Dedifferentiated amniotic fluid mesenchymal stem cell (primary cell): ENCODE measurements at regions not wholly inside any gene's neighbourhood (a gene's known extent, or its start where the extent isn't known, plus 50 kb on each side); places are given as distances from the start of the nearest gene placed in this dataset.
A peak's percentile ranks its signal among the peaks of the same experiment; 100 is the strongest.
"Not testable (repeated sequence)": the region's sequence is repeated elsewhere in the genome, so short reads cannot be mapped to it uniquely, and the experiment has no call there.

Experiments
- DNase-seq: peaks from one replicate; pipeline ENCODE4 v3.0.0-alpha.2; 2016; ENCODE audit errors: extremely low spot score

- no peak for DNase-seq
Measured at GRCh38 chr12:28771968-28772367, 377.1 kb upstream of the FAR2 start.

DNA sequence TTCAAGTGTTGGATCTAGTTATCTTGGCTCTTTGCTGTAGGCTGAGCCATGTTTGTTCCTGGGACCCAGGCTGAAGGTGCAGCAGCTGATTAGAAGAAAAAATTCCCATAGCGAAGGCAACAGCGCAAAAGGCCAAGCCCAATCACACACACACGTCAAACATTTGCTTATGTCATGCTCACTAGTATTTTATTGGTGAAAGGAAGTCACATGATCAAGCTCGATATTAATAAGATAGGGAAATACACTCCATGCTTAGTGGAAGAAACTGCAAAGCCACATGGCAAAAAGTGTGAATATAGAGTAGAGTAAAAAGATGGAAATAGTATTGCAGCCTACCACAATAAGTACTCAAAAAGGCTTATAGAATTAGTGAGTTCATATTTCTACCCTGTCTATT is 373.5 kb upstream of the FAR2 start:
- no peak for DNase-seq

DNA sequence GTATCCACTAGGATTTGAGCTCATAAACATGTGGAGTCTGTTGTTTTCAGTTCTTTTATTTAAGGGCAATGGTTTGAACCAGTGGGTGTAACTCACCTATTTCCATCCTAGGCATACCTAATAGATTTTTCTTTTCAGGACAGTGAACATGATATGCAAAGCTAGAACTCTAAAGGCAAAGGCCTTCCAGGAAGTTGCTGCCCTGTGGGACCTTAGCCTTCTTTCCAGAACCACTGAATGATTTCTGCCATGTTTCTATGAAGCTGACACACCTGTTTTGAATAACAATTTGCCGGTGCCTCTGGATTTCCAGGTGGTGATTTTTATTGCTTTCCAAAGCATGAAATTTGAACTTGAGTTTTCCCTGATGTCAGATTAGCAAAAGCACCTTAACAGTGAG is 372.9 kb upstream of the FAR2 start:
- no peak for DNase-seq

DNA sequence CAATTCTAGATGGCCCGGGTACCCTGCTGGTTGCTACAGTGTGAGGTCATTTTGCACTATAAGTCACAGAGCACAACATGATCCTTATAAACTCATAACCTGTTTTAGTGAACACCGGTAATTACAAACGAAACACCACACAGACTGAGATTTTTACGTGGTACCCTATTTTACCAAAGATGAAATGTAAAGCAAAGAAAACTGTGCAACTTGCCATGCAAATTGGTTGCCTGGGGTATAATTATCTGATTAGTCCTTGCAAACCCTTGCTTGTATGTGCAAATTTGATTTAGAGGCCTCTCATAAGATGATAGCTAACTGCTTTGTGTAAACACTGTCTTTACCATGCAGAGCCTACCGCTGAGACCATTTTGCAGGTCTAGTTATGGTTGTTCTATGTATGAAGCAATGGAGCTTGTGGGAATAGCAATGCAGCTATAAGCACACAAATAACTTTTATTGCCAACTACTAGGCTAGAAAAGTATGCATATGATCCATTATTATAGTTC is 372.1 kb upstream of the FAR2 start:
- no peak for DNase-seq

- no peak for DNase-seq
Measured at GRCh38 chr12:28777603-28778365, 371.3 kb upstream of the FAR2 start.

- DNase-seq, result no peak
Measured at GRCh38 chr12:28780096-28780495, 369.0 kb upstream of the FAR2 start.

DNA sequence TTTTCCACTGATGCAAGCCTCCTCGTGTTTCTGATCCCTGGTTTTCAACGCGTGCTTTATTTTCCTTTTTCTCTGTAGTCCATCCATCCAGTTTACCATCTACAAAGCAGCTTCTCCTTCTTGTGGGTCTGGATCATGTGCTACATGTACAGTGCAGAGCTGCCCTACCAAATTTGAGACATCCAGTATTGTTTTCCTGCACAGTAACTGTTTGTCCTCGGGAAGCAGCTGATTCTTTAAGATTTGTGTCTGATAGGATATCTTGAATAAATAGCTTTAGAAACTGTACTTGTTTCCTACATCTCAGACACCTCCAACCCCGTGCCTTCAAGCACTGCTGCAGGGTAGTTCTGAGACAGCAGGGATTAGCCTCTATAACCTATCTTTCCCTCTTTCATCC is 368.1 kb upstream of the FAR2 start:
- DNase-seq, result no peak

DNA sequence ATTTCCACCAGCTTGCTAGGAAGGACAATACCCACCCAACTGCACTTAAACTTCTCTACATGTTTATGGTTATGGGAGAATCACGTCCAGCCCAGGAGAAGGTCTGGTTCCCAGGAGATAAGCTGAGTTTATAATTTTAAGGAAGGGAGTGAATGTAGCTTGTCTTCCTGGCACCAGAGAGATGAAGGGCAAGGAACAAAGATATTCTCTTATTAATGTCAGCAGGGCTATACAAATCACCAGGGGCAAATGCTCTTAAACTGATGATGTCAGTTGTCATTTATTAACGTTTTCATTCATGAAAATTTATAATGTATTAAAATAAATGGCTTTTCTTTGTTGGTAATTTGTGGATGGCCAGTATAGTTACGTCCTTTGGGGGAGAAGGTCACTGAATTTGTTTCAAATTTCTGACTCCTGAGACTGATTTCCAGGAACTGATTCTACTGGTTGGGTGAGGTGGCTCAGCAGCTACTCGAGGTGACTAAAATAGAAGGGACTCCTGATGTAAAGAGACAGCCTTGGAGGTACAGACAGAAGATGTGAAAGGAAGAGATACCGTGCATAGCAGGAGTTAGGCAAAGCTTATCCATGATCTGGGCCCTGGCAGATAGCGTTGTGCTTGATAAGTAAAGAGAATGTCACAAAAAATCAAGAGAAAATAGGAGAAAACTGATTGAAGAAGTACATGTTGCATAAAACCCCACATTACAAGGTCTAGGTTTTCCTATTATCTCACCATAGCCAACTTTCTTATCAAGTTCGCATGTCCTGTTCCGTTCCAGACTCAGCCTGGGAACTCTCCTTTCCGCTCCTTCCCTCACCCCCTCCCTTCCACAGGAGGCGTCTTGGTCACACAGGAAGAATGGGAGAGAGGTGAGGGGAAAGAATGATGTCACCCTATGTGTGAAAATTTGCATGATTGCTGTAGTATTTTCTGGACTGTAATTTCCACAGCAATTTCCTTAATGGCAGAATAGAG is 367.1 kb upstream of the FAR2 start:
- DNase-seq, result no peak

DNA sequence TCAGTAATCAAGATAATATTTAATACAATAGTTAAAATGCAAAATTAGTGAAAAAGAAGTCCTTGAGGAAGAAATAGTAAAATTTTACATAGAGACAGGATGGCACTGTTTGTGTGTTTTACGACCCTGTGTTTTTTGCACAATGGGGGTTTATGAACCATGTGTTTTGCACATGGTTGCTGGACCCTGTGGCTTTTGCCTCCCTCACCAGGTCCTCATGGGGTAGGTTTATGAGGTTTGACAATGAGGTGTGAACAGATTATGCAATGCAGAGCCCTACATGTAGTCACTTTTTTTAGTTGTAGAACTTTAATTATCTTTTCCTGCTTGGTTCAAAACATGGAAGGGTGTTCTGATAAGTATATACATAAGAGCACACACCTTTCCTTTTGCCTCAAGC is 366.3 kb upstream of the FAR2 start:
- DNase-seq, result no peak

DNA sequence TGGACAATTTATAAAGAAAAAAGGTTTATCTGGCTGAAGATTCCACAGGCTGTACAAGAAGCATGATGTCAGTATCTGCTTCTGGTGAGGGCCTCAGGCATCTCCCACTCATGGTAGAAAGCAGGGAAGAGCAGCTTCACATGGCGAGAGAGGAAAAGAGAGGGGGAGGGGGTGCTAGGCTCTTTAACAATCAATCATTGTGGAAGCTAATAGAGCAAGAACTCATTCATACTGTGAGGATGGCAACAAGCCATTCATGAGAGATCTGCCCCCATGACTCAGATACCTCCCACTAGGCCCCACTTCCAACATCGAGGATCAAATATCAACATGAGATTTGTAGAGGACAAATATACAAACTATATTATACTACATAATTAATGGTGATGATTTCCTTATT is 361.9 kb upstream of the FAR2 start:
- no peak for DNase-seq

DNA sequence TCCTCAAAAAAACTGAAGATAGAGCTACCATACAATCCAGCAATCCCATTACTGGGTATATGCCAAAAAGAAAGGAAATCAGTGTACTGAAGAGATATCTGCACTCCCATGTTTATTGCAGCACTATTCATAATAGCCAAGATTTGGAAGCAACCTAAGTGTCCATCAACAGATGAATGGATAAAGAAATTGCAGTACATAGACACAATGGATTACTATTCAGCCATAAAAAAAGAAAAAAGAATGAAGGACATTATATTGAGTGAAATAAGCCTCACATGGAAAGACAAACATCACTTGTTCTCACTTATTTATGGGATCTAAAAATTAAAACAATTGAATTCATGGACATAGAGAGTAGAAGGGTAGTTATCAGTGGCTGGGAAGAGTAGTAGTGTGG is 360.8 kb upstream of the FAR2 start:
- not testable (repeated sequence) for DNase-seq

GRCh38 chr12:28793581-28794151 is 355.4 kb upstream of the FAR2 start:
- no peak for DNase-seq

DNA sequence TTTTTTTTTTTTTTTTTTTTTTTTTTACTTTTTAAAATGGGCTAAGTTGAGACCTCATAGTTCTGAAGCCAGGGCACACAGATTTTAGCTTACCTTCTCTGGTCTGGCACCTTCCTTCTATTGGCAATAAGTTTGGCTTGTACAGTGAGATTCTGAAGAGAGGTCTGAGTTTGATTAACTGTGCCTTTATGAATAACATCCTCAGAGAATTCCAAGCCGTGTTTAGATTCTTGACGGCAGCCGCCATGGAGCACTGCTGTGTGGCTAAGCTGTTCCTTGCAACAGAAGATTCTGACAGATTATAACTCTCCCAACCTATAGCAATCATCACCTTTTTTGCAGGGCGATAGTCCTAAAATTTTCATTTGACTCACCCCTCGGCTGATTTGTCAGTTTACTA is 354.9 kb upstream of the FAR2 start:
- no peak for DNase-seq

GRCh38 chr12:28794786-28795185 is 354.3 kb upstream of the FAR2 start:
- no peak for DNase-seq

DNA sequence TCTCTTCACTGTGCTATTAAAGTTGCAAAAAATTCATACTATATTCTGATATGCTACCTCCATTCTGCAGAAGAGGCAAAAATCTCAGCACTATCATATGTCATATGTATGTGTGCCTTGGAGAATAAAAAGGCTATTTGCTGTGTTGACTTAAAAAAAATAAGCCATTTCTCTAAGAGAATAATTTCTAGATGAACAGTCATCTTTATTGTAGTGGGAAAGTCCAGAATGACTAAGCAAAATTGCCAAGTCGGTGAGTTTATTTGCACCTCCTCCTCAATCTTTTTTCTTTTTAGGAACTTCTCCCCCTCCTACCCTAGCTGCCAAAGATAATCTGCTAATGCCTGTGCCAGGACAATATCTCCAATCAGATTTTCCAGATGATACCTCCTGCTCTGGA is 353.8 kb upstream of the FAR2 start:
- DNase-seq, result peak; percentile 28

- DNase-seq, result no peak
Measured at GRCh38 chr12:28799348-28799747, 349.7 kb upstream of the FAR2 start.

GRCh38 chr12:28800129-28800528 is 348.9 kb upstream of the FAR2 start:
- no peak for DNase-seq

- DNase-seq, result no peak
Measured at GRCh38 chr12:28802706-28803438, 346.2 kb upstream of the FAR2 start.

GRCh38 chr12:28807535-28807934 is 341.5 kb upstream of the FAR2 start:
- no peak for DNase-seq

GRCh38 chr12:28811457-28811856 is 337.6 kb upstream of the FAR2 start:
- no peak for DNase-seq

GRCh38 chr12:28814246-28814645 is 334.8 kb upstream of the FAR2 start:
- no peak for DNase-seq

DNA sequence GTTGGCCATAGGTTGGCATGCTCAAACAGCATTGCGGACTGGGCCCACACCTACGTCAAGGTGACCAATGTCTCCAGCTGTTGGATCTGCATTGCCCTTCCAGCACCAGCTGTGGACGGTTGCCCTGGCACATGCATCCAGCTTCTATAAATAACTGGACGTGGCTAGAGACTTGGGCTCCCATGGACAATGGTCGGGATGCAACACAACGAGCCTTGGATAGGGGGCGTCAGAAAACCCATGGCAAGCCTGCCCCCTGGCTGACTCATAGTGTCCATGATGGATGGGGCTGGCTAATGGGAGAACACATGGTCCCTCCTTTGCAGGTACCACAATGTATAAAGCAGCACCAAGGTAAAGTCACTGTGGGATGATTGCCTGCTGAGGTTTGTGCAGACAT is 331.6 kb upstream of the FAR2 start:
- no peak for DNase-seq
